ENCODE measurements at regions not wholly inside any gene's neighbourhood (a gene's known extent, or its start where the extent isn't known, plus 50 kb on each side); places are given as distances from the start of the nearest gene placed in this dataset.

DNA sequence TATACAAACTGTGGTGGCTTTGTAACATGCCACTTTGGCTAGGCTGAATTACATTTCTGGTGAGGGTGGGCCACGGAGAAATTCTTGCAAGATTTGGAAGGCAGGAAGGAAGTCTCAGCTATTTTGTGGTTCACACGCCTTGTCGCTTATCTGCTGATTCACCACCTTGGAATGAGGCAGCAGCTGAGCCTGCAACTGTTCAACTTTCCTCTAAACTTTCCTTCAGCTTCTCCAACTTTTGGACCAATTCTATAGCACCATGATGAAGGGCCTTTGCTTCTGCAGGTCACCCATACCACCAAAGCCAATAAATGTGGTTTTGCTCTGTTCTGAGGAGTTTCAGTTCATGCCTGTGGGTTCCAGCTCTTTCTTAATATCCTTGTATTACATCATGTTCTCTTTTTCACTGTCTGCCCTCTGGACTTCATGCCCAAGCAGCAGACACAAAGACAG, 337.6 kb upstream of the SNX7 start:
- Histone ChIP-seq H3K9me3 (ENCODE audit: control insufficient read depth in 1 of 2, low read length in 2 of 2) (no peaks in the 10 kb centered on the region), H3K36me3 (ENCODE audit: insufficient read depth, low read length) (no peaks in the 10 kb centered on the region), H3K27me3 (ENCODE audit: insufficient read depth, low read length) (no peaks in the 10 kb centered on the region), H3K4me1 (ENCODE audit: insufficient read depth, low read length) (peaks cover 19% of the 10 kb centered on the region), H3K4me3 (ENCODE audit: low read length in 2 of 2) (no peak overlapping the region), H3K27ac (ENCODE audit: low read depth, low read length) (no peak overlapping the region)
- no peaks in the 10 kb centered on the region for H3K36me3 Mint-ChIP-seq
- no peaks in the 10 kb centered on the region for H3K9me3 Mint-ChIP-seq
- ChIA-PET POLR2A (ENCODE audit: partially characterized antibody) (no interaction called here), CTCF (ENCODE audit: partially characterized antibody) (no interaction called here)
- H3K27me3 Mint-ChIP-seq = peaks cover 0 to 2% of the 10 kb centered on the region in 2 donors
- H3K27ac Mint-ChIP-seq = peak overlapping the region in 1 of 7 donors; percentile 4
- intact Hi-C loops (cut with micrococcal nuclease) = no loop called here
- peak overlapping the region in 7 of 8 donors; percentile 2 to 55 (median 13) for H3K4me3 Mint-ChIP-seq
- DNase-seq = peak in 3 of 5 donors; percentile 6 to 36 (median 10)
- H3K4me1 Mint-ChIP-seq = peaks cover 12 to 21% (median 16%) of the 10 kb centered on the region in 4 donors

DNA sequence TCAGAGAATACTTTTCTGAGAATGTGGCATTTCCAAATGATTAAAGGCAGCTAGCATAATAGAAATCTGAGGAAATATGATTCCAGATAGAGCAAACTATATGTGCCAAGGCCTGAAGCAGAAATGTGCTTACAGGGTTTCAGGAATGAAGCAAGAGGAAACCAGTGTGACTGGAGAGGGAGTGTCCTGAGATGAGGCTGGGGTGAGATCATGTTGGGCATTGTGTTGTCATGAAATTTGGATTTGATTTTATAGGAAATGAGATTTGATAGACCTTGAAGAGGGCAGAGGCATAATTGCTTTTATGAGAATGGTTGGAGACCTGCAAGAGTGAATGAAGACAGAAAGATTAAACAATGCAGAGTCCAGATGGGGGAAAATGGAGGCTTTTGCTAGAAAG, 338.1 kb upstream of the SNX7 start:
- intact Hi-C loops (cut with micrococcal nuclease) = no loop called here
- Histone ChIP-seq H3K27me3 (ENCODE audit: insufficient read depth, low read length) (no peaks in the 10 kb centered on the region), H3K4me3 (ENCODE audit: low read length in 2 of 2) (no peak overlapping the region), H3K36me3 (ENCODE audit: insufficient read depth, low read length) (no peaks in the 10 kb centered on the region), H3K4me1 (ENCODE audit: insufficient read depth, low read length) (peaks cover 19% of the 10 kb centered on the region), H3K27ac (ENCODE audit: low read depth, low read length) (no peak overlapping the region), H3K9me3 (ENCODE audit: control insufficient read depth in 1 of 2, low read length in 2 of 2) (no peaks in the 10 kb centered on the region)
- ChIA-PET CTCF (ENCODE audit: partially characterized antibody) (no interaction called here), POLR2A (ENCODE audit: partially characterized antibody) (no interaction called here)
- no peaks in the 10 kb centered on the region for H3K36me3 Mint-ChIP-seq
- no peaks in the 10 kb centered on the region for H3K9me3 Mint-ChIP-seq
- peaks cover 0 to 2% of the 10 kb centered on the region in 2 donors for H3K27me3 Mint-ChIP-seq
- peaks cover 12 to 21% (median 16%) of the 10 kb centered on the region in 4 donors for H3K4me1 Mint-ChIP-seq
- peak overlapping the region in 4 of 8 donors; percentile 2 to 55 (median 16) for H3K4me3 Mint-ChIP-seq
- no peak for DNase-seq
- H3K27ac Mint-ChIP-seq = peak overlapping the region in 2 of 7 donors; percentile 10 to 61

DNA sequence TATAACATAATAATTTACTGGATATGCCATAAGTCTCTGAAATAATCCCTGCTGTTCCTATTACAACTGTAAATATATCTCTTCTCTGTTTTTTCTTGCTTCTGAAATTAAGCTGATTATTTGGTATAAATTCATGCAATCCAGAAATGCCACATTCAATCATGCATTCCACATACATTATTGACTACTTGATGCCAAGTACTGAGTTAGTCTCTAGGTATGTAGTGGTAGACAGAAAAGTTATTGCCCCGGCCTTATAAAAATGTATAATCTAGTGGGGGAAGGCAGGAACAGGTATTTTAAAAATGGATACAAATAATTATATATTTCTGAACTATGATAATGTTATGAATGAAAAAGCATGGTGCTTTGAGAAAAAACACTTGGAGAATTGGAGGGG, 338.6 kb upstream of the SNX7 start:
- Histone ChIP-seq H3K9me3 (ENCODE audit: control insufficient read depth in 1 of 2, low read length in 2 of 2) (no peaks in the 10 kb centered on the region), H3K27ac (ENCODE audit: low read depth, low read length) (no peak overlapping the region), H3K4me1 (ENCODE audit: insufficient read depth, low read length) (peaks cover 19% of the 10 kb centered on the region), H3K27me3 (ENCODE audit: insufficient read depth, low read length) (no peaks in the 10 kb centered on the region), H3K36me3 (ENCODE audit: insufficient read depth, low read length) (no peaks in the 10 kb centered on the region), H3K4me3 (ENCODE audit: low read length in 2 of 2) (no peak overlapping the region)
- ChIA-PET CTCF (ENCODE audit: partially characterized antibody) (no interaction called here), POLR2A (ENCODE audit: partially characterized antibody) (no interaction called here)
- Mint-ChIP-seq H3K4me3 (no peak overlapping the region), H3K4me1 (peaks cover 12 to 21% (median 16%) of the 10 kb centered on the region in 4 donors), H3K9me3 (no peaks in the 10 kb centered on the region), H3K27ac (no peak overlapping the region), H3K27me3 (peaks cover 0 to 2% of the 10 kb centered on the region in 2 donors), H3K36me3 (no peaks in the 10 kb centered on the region)
- DNase-seq = no peak
- intact Hi-C loops (cut with micrococcal nuclease) = no loop called here

DNA sequence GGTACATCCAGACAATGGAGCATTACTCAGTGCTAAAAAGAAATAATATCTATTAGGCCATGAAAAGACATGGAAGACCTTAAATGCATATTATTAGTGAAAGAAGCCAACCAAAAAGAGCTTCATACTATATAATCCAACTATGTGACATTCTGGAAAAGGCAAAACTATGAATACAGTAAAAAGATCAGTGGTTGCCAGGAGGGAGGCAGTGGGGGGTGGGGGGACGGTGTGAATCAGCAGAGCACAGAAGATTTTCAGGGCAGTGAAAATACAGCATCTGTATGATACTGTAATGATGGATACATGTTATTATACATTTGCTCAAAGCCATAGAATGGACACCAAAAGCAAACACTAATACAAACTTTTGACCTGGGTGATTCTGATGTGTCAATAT, 339.4 kb upstream of the SNX7 start:
- no peaks in the 10 kb centered on the region for H3K9me3 ChIP-seq (ENCODE audit: control insufficient read depth in 1 of 2, low read length in 2 of 2)
- ChIA-PET CTCF (ENCODE audit: partially characterized antibody) (interaction anchor here (0.7 kb wide), 1 partner anchor 576 kb away, joined by 3 read pairs; no protein-coding TSS in a partner anchor), POLR2A (ENCODE audit: partially characterized antibody) (no interaction called here)
- no peaks in the 10 kb centered on the region for H3K36me3 Mint-ChIP-seq
- peaks cover 0 to 2% of the 10 kb centered on the region in 2 donors for H3K27me3 Mint-ChIP-seq
- no peak overlapping the region for H3K27ac ChIP-seq (ENCODE audit: low read depth, low read length)
- no peak overlapping the region for H3K4me3 Mint-ChIP-seq
- H3K27ac Mint-ChIP-seq = no peak overlapping the region
- H3K4me1 Mint-ChIP-seq = peaks cover 12 to 21% (median 16%) of the 10 kb centered on the region in 4 donors
- no peak overlapping the region for H3K4me3 ChIP-seq (ENCODE audit: low read length in 2 of 2)
- H3K27me3 ChIP-seq (ENCODE audit: insufficient read depth, low read length) = no peaks in the 10 kb centered on the region
- DNase-seq = no peak
- intact Hi-C loops (cut with micrococcal nuclease) = no loop called here
- H3K36me3 ChIP-seq (ENCODE audit: insufficient read depth, low read length) = no peaks in the 10 kb centered on the region
- peaks cover 19% of the 10 kb centered on the region for H3K4me1 ChIP-seq (ENCODE audit: insufficient read depth, low read length)
- no peaks in the 10 kb centered on the region for H3K9me3 Mint-ChIP-seq

DNA sequence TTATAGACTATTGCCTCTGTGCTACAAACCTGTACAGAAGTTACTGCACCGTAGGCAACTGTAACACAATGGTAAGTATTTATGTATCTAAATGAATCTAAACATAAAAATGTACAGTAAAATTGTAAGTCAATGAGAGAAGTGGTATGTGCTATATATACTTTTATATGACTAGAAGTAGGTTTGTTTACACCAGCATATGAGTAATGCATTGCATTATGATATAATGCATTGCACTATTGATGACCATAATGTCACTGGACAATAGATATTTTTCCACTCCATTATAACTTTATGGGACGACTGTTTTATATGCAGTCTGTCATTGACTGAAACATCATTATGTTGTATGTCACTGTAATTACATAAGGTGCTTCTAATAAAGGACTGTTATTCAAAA, 340.3 kb upstream of the SNX7 start:
- Histone ChIP-seq H3K9me3 (ENCODE audit: control insufficient read depth in 1 of 2, low read length in 2 of 2) (no peaks in the 10 kb centered on the region), H3K4me1 (ENCODE audit: insufficient read depth, low read length) (peaks cover 19% of the 10 kb centered on the region), H3K36me3 (ENCODE audit: insufficient read depth, low read length) (no peaks in the 10 kb centered on the region), H3K4me3 (ENCODE audit: low read length in 2 of 2) (no peak overlapping the region), H3K27me3 (ENCODE audit: insufficient read depth, low read length) (no peaks in the 10 kb centered on the region), H3K27ac (ENCODE audit: low read depth, low read length) (no peak overlapping the region)
- ChIA-PET CTCF (ENCODE audit: partially characterized antibody) (no interaction called here), POLR2A (ENCODE audit: partially characterized antibody) (no interaction called here)
- peaks cover 12 to 21% (median 16%) of the 10 kb centered on the region in 4 donors for H3K4me1 Mint-ChIP-seq
- peaks cover 0 to 2% of the 10 kb centered on the region in 2 donors for H3K27me3 Mint-ChIP-seq
- H3K36me3 Mint-ChIP-seq = no peaks in the 10 kb centered on the region
- DNase-seq = no peak
- no peak overlapping the region for H3K27ac Mint-ChIP-seq
- no peak overlapping the region for H3K4me3 Mint-ChIP-seq
- no peaks in the 10 kb centered on the region for H3K9me3 Mint-ChIP-seq
- intact Hi-C loops (cut with micrococcal nuclease) = no loop called here

DNA sequence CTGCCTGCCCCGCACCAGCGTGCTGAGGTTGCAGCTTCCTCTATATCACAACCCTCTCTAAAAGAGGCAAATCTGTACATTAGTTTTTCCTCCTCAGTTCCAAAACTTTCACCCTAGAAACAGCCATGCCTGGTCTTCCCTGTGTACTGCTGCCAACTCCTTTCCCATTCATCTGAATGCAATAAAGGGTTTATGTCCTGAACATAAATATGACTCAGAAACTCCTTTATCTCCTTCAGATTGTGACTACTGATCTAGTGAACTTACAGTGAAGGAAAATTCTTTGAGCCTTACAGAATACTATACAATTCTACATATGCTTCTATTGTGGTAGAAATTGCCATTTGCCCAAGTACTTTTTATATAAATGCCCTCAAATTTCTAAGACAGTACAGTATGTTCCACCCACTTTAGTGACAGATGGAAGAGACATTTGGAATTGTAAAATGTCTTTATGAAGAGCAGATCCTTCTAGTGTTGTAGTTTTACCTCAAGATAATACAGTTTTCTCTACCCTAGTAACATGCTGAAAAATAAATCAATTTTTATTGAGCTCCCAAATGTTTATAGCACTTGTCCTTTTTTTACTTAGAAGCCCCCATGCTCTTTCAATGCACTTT, 345.1 kb upstream of the SNX7 start:
- H3K36me3 Mint-ChIP-seq = no peaks in the 10 kb centered on the region
- ChIA-PET CTCF (ENCODE audit: partially characterized antibody) (interaction anchor here (0.7 kb wide), 1 partner anchor 41 kb away, joined by 3 read pairs; no protein-coding TSS in a partner anchor), POLR2A (ENCODE audit: partially characterized antibody) (no interaction called here)
- peaks cover 0 to 1% (median 0%) of the 10 kb centered on the region in 4 donors for H3K4me1 Mint-ChIP-seq
- H3K4me3 Mint-ChIP-seq = peak overlapping the region in 1 of 8 donors; percentile 42
- no peak overlapping the region for H3K27ac ChIP-seq (ENCODE audit: low read depth, low read length)
- peaks cover 0 to 2% of the 10 kb centered on the region in 2 donors for H3K27me3 Mint-ChIP-seq
- DNase-seq = no peak
- no peaks in the 10 kb centered on the region for H3K27me3 ChIP-seq (ENCODE audit: insufficient read depth, low read length)
- H3K36me3 ChIP-seq (ENCODE audit: insufficient read depth, low read length) = no peaks in the 10 kb centered on the region
- no peak overlapping the region for H3K4me3 ChIP-seq (ENCODE audit: low read length in 2 of 2)
- intact Hi-C loops (cut with micrococcal nuclease) = no loop called here
- no peaks in the 10 kb centered on the region for H3K4me1 ChIP-seq (ENCODE audit: insufficient read depth, low read length)
- H3K9me3 Mint-ChIP-seq = no peaks in the 10 kb centered on the region
- H3K9me3 ChIP-seq (ENCODE audit: control insufficient read depth in 1 of 2, low read length in 2 of 2) = no peaks in the 10 kb centered on the region
- no peak overlapping the region for H3K27ac Mint-ChIP-seq

DNA sequence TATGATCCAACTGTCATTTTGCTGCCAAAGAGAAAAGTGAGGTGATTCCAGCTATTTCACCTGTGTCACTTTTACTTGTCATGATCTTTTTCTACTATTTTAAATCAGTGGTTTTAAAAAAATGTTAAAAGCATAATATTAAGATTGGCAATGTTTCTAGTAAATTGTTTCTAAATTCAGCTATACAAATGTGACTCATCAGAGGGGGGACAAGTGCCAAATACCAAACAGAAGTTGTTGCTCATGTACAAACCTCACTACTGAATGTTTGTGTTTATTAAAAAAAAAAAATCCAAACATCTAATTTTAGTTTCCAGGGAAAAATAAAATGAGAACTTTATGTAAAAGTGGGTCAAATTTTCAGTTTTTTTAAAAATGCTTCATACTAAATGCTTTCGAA, 346.2 kb upstream of the SNX7 start:
- H3K27me3 ChIP-seq (ENCODE audit: insufficient read depth, low read length) = no peaks in the 10 kb centered on the region
- Mint-ChIP-seq H3K36me3 (no peaks in the 10 kb centered on the region), H3K27me3 (peaks cover 0 to under 1% of the 10 kb centered on the region in 2 donors), H3K27ac (no peak overlapping the region), H3K4me3 (no peak overlapping the region), H3K4me1 (peaks cover 0 to 1% (median 0%) of the 10 kb centered on the region in 4 donors), H3K9me3 (no peaks in the 10 kb centered on the region)
- no peak overlapping the region for H3K4me3 ChIP-seq (ENCODE audit: low read length in 2 of 2)
- no peaks in the 10 kb centered on the region for H3K4me1 ChIP-seq (ENCODE audit: insufficient read depth, low read length)
- intact Hi-C loops (cut with micrococcal nuclease) = no loop called here
- ChIA-PET POLR2A (ENCODE audit: partially characterized antibody) (no interaction called here), CTCF (ENCODE audit: partially characterized antibody) (no interaction called here)
- H3K27ac ChIP-seq (ENCODE audit: low read depth, low read length) = no peak overlapping the region
- no peaks in the 10 kb centered on the region for H3K36me3 ChIP-seq (ENCODE audit: insufficient read depth, low read length)
- no peaks in the 10 kb centered on the region for H3K9me3 ChIP-seq (ENCODE audit: control insufficient read depth in 1 of 2, low read length in 2 of 2)
- DNase-seq = no peak

Measured in CD4-positive, alpha-beta memory T cell (primary cell).